ENCODE measurements at regions not wholly inside any gene's neighbourhood (a gene's known extent, or its start where the extent isn't known, plus 50 kb on each side); places are given as distances from the start of the nearest gene placed in this dataset.

- in situ Hi-C loops (cut with MboI; ENCODE audit: low sequenced_read_pairs, unreplicated experiment): no loop called here
- DNase-seq (ENCODE audit: low spot score): no peak
- no peak for TF ChIP-seq CTCF (IDR thresholded peaks at IDR 0.05; ENCODE audit: borderline replicate concordance, control extremely low read depth, extremely low read depth, insufficient read depth, missing control alignments)
These were observed 1358.1 kb downstream of the EFNB2 start for GRCh38 chr13:105177265-105177900.

GRCh38 chr13:105170438-105170837 lies 1365.0 kb downstream of the EFNB2 start:
- in situ Hi-C loops (cut with MboI; ENCODE audit: low sequenced_read_pairs, unreplicated experiment): no loop called here
- no peak for TF ChIP-seq CTCF (IDR thresholded peaks at IDR 0.05; ENCODE audit: borderline replicate concordance, control extremely low read depth, extremely low read depth, insufficient read depth, missing control alignments)
- no peak for DNase-seq (ENCODE audit: low spot score)

- DNase-seq (ENCODE audit: low spot score): no peak
- no peak for TF ChIP-seq CTCF (IDR thresholded peaks at IDR 0.05; ENCODE audit: borderline replicate concordance, control extremely low read depth, extremely low read depth, insufficient read depth, missing control alignments)
- in situ Hi-C loops (cut with MboI; ENCODE audit: low sequenced_read_pairs, unreplicated experiment): no loop called here
These were observed 1367.2 kb downstream of the EFNB2 start for GRCh38 chr13:105168295-105168694.

- no peak for DNase-seq (ENCODE audit: low spot score)
- in situ Hi-C loops (cut with MboI; ENCODE audit: low sequenced_read_pairs, unreplicated experiment): no loop called here
- no peak for TF ChIP-seq CTCF (IDR thresholded peaks at IDR 0.05; ENCODE audit: borderline replicate concordance, control extremely low read depth, extremely low read depth, insufficient read depth, missing control alignments)
These were observed 1368.1 kb downstream of the EFNB2 start for GRCh38 chr13:105167385-105167784.

- no peak for DNase-seq (ENCODE audit: low spot score)
- in situ Hi-C loops (cut with MboI; ENCODE audit: low sequenced_read_pairs, unreplicated experiment): no loop called here
- TF ChIP-seq CTCF (IDR thresholded peaks at IDR 0.05; ENCODE audit: borderline replicate concordance, control extremely low read depth, extremely low read depth, insufficient read depth, missing control alignments): no peak
These were observed 1369.9 kb downstream of the EFNB2 start for GRCh38 chr13:105165449-105166125.

GRCh38 chr13:105159841-105160240 lies 1375.6 kb downstream of the EFNB2 start:
- in situ Hi-C loops (cut with MboI; ENCODE audit: low sequenced_read_pairs, unreplicated experiment): no loop called here
- TF ChIP-seq CTCF (IDR thresholded peaks at IDR 0.05; ENCODE audit: borderline replicate concordance, control extremely low read depth, extremely low read depth, insufficient read depth, missing control alignments): no peak

More at GRCh38 chr13:105159841-105160240, 1375.6 kb downstream of the EFNB2 start:
- no peak for DNase-seq (ENCODE audit: low spot score)

Measured in GM13976 (cell line).